Activated CD8-positive, alpha-beta T cell treated with anti-CD3 and anti-CD28 coated beads, Interleukin-2, amount 10 ng/mL, durations not matched to agents 7 days and 5 days (primary cell): ENCODE measurements at regions not wholly inside any gene's neighbourhood (a gene's known extent, or its start where the extent isn't known, plus 50 kb on each side); places are given as distances from the start of the nearest gene placed in this dataset.
"Not testable (repeated sequence)": the region's sequence is repeated elsewhere in the genome, so short reads cannot be mapped to it uniquely, and the experiment has no call there.

Experiments
- ATAC-seq: fragments of 150-1000 bp; cut with Tn5 transposase; one replicate; pipeline ENCODE4 v1.10.0; 2021; ENCODE audit warnings: moderate library complexity
- CTCF ChIA-PET: fragments of 350-600 bp; sonication (Branson Sonifier 250); formaldehyde crosslinking; loops from one replicate; lab custom pipeline; 2021; ENCODE audit warnings: antibody characterized with exemption; lab: Charles Lee
- POLR2A ChIA-PET: fragments of 350-600 bp; sonication (Branson Sonifier 250); formaldehyde crosslinking; loops from one replicate; lab custom pipeline; 2021; ENCODE audit warnings: antibody characterized with exemption; lab: Charles Lee
- DNase-seq: peaks from one replicate; pipeline ENCODE4 v3.0.0-alpha.2; 2020
- H3K27ac Mint-ChIP-seq: one replicate; pipeline ENCODE4 v1.8.0; 2021; ENCODE audit warnings: mild to moderate bottlenecking, mixed read lengths
- H3K27me3 Mint-ChIP-seq: one replicate; pipeline ENCODE4 v1.8.0; 2021; ENCODE audit warnings: low read depth, mixed read lengths
- H3K36me3 Mint-ChIP-seq: one replicate; pipeline ENCODE4 v1.8.0; 2021; ENCODE audit warnings: low read depth, mixed read lengths
- H3K4me1 Mint-ChIP-seq: one replicate; pipeline ENCODE4 v1.8.0; 2021; ENCODE audit warnings: low read depth, mixed read lengths
- H3K4me3 Mint-ChIP-seq: one replicate; pipeline ENCODE4 v1.8.0; 2021; ENCODE audit warnings: mild to moderate bottlenecking, mixed read lengths
- H3K9me3 Mint-ChIP-seq: one replicate; pipeline ENCODE4 v1.8.0; 2022; ENCODE audit warnings: mixed read lengths; ENCODE audit not compliant: insufficient read depth

- Mint-ChIP-seq H3K4me1 (no peaks in the 10 kb centered on the region), H3K27ac (no peak overlapping the region), H3K4me3 (no peak overlapping the region), H3K9me3 (no peaks in the 10 kb centered on the region), H3K36me3 (no peaks in the 10 kb centered on the region), H3K27me3 (peaks cover 26% of the 10 kb centered on the region)
- ATAC-seq (no peak), DNase-seq (no peak)
- ChIA-PET POLR2A (no interaction called here), CTCF (no interaction called here)
These were observed 125.1 kb upstream of the TNP1 start for GRCh38 chr2:216984937-216985336.

GRCh38 chr2:216981951-216982350, 122.1 kb upstream of the TNP1 start:
- H3K4me1 Mint-ChIP-seq, ATAC-seq, H3K9me3 Mint-ChIP-seq, H3K4me3 Mint-ChIP-seq, DNase-seq, H3K36me3 Mint-ChIP-seq, CTCF ChIA-PET, POLR2A ChIA-PET, H3K27ac Mint-ChIP-seq: not testable (repeated sequence)
- H3K27me3 Mint-ChIP-seq, result peaks cover 38% of the 10 kb centered on the region

- H3K27ac Mint-ChIP-seq, H3K9me3 Mint-ChIP-seq, H3K4me3 Mint-ChIP-seq, H3K4me1 Mint-ChIP-seq, ATAC-seq, H3K36me3 Mint-ChIP-seq, POLR2A ChIA-PET, DNase-seq, CTCF ChIA-PET: not testable (repeated sequence)
- peaks cover 42% of the 10 kb centered on the region for H3K27me3 Mint-ChIP-seq
These were observed 120.6 kb upstream of the TNP1 start for GRCh38 chr2:216980510-216980909.

GRCh38 chr2:216974321-216975302, 114.7 kb upstream of the TNP1 start:
- DNase-seq (no peak), ATAC-seq (no peak)
- ChIA-PET POLR2A (no interaction called here), CTCF (no interaction called here)
- H3K4me1 Mint-ChIP-seq, result no peaks in the 10 kb centered on the region
- no peaks in the 10 kb centered on the region for H3K36me3 Mint-ChIP-seq
- no peak overlapping the region for H3K4me3 Mint-ChIP-seq
- H3K27ac Mint-ChIP-seq, result no peak overlapping the region
- H3K27me3 Mint-ChIP-seq, result peaks cover 22% of the 10 kb centered on the region
- H3K9me3 Mint-ChIP-seq, result peaks cover 3% of the 10 kb centered on the region

GRCh38 chr2:216971593-216971992, 111.7 kb upstream of the TNP1 start:
- Mint-ChIP-seq H3K36me3 (no peaks in the 10 kb centered on the region), H3K27ac (no peak overlapping the region), H3K9me3 (no peaks in the 10 kb centered on the region), H3K27me3 (peaks cover 17% of the 10 kb centered on the region), H3K4me3 (no peak overlapping the region), H3K4me1 (no peaks in the 10 kb centered on the region)
- DNase-seq (no peak), ATAC-seq (no peak)
- ChIA-PET POLR2A (no interaction called here), CTCF (no interaction called here)

DNA sequence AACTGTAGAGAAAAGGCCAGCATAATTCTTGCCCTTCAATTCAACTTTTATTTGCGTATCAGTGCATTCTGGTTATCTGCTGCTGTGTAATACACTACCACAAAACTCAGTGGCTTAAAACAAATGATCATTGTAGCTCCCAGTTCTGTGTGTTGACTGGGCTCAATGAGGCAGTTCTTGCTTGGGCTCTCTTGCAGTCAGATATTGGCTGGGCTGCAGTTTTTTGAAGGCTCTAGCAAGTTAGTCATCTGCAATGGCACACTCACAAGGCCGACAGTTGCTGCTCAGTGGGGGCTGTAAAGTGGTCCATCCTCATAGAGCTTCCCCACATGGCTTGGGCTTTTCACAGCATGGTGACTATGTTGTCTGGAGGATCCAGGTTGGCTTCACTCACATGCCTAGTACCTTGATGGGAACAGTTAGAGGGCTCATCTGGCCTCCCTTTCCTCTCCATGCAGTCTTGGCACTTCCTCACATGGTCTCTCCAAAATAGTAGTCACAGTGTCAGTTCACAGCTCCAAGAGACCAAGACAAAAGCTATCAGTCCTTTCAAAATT, 110.6 kb upstream of the TNP1 start:
- Mint-ChIP-seq H3K27me3 (peaks cover 17% of the 10 kb centered on the region), H3K4me1 (no peaks in the 10 kb centered on the region), H3K27ac (no peak overlapping the region), H3K4me3 (no peak overlapping the region), H3K9me3 (no peaks in the 10 kb centered on the region), H3K36me3 (no peaks in the 10 kb centered on the region)
- CTCF ChIA-PET, result no interaction called here
- DNase-seq (no peak), ATAC-seq (no peak)
- POLR2A ChIA-PET, result no interaction called here

DNA sequence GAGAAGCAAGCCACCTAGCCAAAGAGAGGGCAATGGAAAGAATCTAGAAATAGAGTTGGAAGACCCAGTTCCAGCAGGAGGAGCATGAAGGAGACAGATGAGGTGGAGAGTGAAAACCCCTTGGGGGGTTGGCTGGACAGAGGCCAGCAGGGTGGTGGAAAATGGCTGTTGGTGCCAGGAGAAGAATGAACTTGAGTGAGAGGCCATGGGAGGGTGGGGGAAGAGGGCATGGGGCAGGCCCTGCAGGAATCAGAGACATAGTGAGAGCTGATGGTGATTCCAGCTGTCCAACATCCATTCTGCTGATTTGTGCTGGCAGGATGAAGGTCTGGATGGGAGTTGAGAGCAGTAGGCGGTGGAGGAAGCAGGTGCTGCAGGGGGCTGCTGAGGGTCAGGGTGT, 108.0 kb upstream of the TNP1 start:
- no peaks in the 10 kb centered on the region for H3K36me3 Mint-ChIP-seq
- no peaks in the 10 kb centered on the region for H3K9me3 Mint-ChIP-seq
- H3K4me1 Mint-ChIP-seq, result no peaks in the 10 kb centered on the region
- POLR2A ChIA-PET, result no interaction called here
- DNase-seq (no peak), ATAC-seq (no peak)
- CTCF ChIA-PET, result no interaction called here
- no peak overlapping the region for H3K27ac Mint-ChIP-seq
- peaks cover 23% of the 10 kb centered on the region for H3K27me3 Mint-ChIP-seq
- no peak overlapping the region for H3K4me3 Mint-ChIP-seq

DNA sequence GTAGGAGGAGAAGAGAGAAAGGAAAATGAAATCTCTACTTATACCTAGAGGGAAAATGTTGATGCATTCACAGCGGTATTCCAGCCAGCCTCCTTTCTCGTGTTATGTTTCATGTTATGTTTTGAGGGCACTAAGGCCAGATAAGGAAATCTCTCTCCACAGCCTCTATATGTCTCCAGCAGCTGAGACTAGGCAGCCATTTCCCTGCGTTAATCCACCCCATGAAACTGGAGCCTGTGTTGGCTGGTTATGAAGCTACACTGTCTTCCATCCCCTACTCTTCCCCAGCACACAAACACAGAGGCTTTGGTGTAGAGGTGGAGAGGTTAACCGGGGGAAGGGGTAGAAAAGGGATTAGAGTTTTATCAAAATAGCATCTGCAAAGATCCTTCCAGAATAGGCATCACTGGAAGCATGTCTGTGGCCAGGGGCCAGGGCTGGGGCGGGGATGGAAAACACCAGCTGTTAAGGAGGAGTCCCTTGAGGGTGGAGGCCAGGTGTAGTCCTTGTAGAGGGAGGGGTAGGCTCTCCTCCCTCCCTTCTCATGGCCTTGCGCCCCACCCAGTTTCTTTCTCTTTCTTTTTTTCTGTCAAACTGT, 100.9 kb upstream of the TNP1 start:
- Mint-ChIP-seq H3K36me3 (no peaks in the 10 kb centered on the region), H3K9me3 (no peaks in the 10 kb centered on the region), H3K27me3 (peaks cover 7% of the 10 kb centered on the region), H3K4me1 (no peaks in the 10 kb centered on the region), H3K4me3 (no peak overlapping the region), H3K27ac (no peak overlapping the region)
- POLR2A ChIA-PET, result no interaction called here
- DNase-seq (no peak), ATAC-seq (no peak)
- CTCF ChIA-PET, result no interaction called here

- Mint-ChIP-seq H3K27me3 (peaks cover 11% of the 10 kb centered on the region), H3K4me3 (no peak overlapping the region), H3K4me1 (no peaks in the 10 kb centered on the region), H3K36me3 (no peaks in the 10 kb centered on the region), H3K9me3 (no peaks in the 10 kb centered on the region), H3K27ac (no peak overlapping the region)
- ChIA-PET CTCF (no interaction called here), POLR2A (no interaction called here)
- no peak for ATAC-seq
- no peak for DNase-seq
These were observed 99.6 kb upstream of the TNP1 start for GRCh38 chr2:216959433-216959832.

- POLR2A ChIA-PET, result no interaction called here
- H3K36me3 Mint-ChIP-seq, result no peaks in the 10 kb centered on the region
- DNase-seq, result no peak
- ATAC-seq, result no peak
- H3K27ac Mint-ChIP-seq, result no peak overlapping the region
- H3K4me3 Mint-ChIP-seq, result no peak overlapping the region
- H3K9me3 Mint-ChIP-seq, result peaks cover 4% of the 10 kb centered on the region
- peaks cover 24% of the 10 kb centered on the region for H3K27me3 Mint-ChIP-seq
- H3K4me1 Mint-ChIP-seq, result no peaks in the 10 kb centered on the region
- CTCF ChIA-PET, result no interaction called here
These were observed 97.1 kb upstream of the TNP1 start for GRCh38 chr2:216956820-216957493.

DNA sequence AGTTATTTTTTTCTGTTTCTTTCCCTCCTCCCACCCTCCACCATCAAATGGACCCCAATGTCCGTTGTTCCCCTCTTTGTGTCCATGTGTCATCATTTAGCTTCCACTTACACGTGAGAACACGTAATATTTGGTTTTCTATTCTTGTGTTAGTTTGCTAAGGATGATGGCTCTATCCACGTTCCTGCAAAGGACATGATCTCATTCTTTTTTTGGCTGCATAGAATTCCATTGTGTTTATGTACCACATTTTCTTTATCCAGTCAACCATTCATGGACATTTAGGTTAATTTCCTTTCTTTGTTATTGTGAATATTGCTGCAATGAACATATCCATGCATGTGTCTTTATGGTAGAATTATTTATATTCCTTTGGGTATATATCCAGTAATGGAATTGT, 91.3 kb upstream of the TNP1 start:
- Mint-ChIP-seq H3K27ac (no peak overlapping the region), H3K4me3 (no peak overlapping the region), H3K36me3 (no peaks in the 10 kb centered on the region), H3K9me3 (peaks cover 4% of the 10 kb centered on the region), H3K27me3 (peaks cover 33% of the 10 kb centered on the region), H3K4me1 (peaks cover 8% of the 10 kb centered on the region)
- DNase-seq (no peak), ATAC-seq (no peak)
- POLR2A ChIA-PET, result no interaction called here
- CTCF ChIA-PET, result no interaction called here

DNA sequence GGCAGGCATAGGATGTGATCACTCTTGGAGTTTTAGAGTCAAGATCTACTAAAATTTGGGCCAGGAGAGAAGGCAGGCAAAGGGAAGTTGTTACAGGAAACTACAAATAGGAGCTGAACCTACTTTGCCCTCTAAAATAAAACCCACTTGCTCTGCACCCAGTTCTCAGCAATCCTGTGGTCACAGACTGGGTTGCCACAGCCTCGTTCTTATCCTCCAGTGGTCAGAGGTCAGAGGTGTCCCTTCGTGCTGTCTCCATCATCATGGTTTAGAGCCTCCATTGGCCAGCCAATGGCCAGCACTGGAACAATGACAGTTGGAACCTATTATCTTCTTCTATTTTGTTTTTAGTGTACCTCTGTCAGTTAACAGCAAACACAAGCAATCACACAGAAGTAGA, 90.7 kb upstream of the TNP1 start:
- H3K4me1 Mint-ChIP-seq, result peaks cover 8% of the 10 kb centered on the region
- POLR2A ChIA-PET, result no interaction called here
- no peak for ATAC-seq

More for the DNA sequence above, 90.7 kb upstream of the TNP1 start:
- H3K9me3 Mint-ChIP-seq, result peaks cover 4% of the 10 kb centered on the region
- H3K27me3 Mint-ChIP-seq, result peaks cover 33% of the 10 kb centered on the region
- H3K27ac Mint-ChIP-seq, result no peak overlapping the region
- H3K4me3 Mint-ChIP-seq, result no peak overlapping the region
- no peaks in the 10 kb centered on the region for H3K36me3 Mint-ChIP-seq
- CTCF ChIA-PET, result no interaction called here
- DNase-seq, result no peak
